Keratinocyte (primary cell): ENCODE measurements at regions not wholly inside any gene's neighbourhood (a gene's known extent, or its start where the extent isn't known, plus 50 kb on each side); places are given as distances from the start of the nearest gene placed in this dataset.

Experiments
- DNase-seq: peaks from one replicate; pipeline ENCODE4 v3.0.0-alpha.2; 2011; ENCODE audit warnings: low read depth, missing footprints, low spot score
- FAIRE-seq: peaks from 2 replicates; lab custom pipeline; 2011; peaks lifted over from hg19 to GRCh38; lab: Jason Lieb, UNC
- H2AFZ ChIP-seq: 2 replicates; pipeline ENCODE4 v1.6.0; 2012; ENCODE audit warnings: low read length, control low read depth, inconsistent platforms; ENCODE audit not compliant: control insufficient read depth
- H3K27ac ChIP-seq: 2 replicates; pipeline ENCODE4 v1.5.1; 2011; ENCODE audit warnings: low read length; ENCODE audit not compliant: control insufficient read depth, insufficient read depth
- H3K27me3 ChIP-seq: 3 replicates; pipeline ENCODE4 v1.6.0; 2011; ENCODE audit warnings: low read length; ENCODE audit not compliant: control insufficient read depth, insufficient read depth; ENCODE audit errors: extremely low read depth
- H3K36me3 ChIP-seq, 2 experiments: 2 replicates in 1 of 2; 3 replicates in 1 of 2; pipeline ENCODE4 v1.5.1; 2011; ENCODE audit warnings: low read length in 2 of 2, mild to moderate bottlenecking in 1 of 2; ENCODE audit not compliant: control insufficient read depth in 2 of 2, insufficient read depth in 2 of 2; ENCODE audit errors: extremely low read depth in 1 of 2
- H3K4me1 ChIP-seq: 3 replicates; pipeline ENCODE4 v1.5.1; 2011; ENCODE audit warnings: low read length; ENCODE audit not compliant: control insufficient read depth, insufficient read depth; ENCODE audit errors: extremely low read depth
- H3K4me2 ChIP-seq: 3 replicates; pipeline ENCODE4 v1.6.0; 2011; ENCODE audit warnings: low read depth, low read length; ENCODE audit not compliant: control insufficient read depth, insufficient read depth; ENCODE audit errors: extremely low read depth
- H3K4me3 ChIP-seq, 3 experiments: fragments of 200-600 bp in 1 of 3; sonication (generic) in 1 of 3; 2 replicates in 2 of 3; 3 replicates in 1 of 3; pipeline ENCODE4 v1.5.1; 2011 to 2016; ENCODE audit warnings: low read length in 3 of 3, mild to moderate bottlenecking in 3 of 3, control low read depth in 2 of 3, inconsistent platforms in 1 of 3, low read depth in 1 of 3, mixed read lengths in 1 of 3, mixed run types in 1 of 3, moderate library complexity in 1 of 3; ENCODE audit not compliant: control insufficient read depth in 2 of 3, insufficient read depth in 2 of 3; ENCODE audit errors: extremely low read depth in 1 of 3
- H3K79me2 ChIP-seq: 2 replicates; pipeline ENCODE4 v1.6.0; 2012; ENCODE audit warnings: low read length; ENCODE audit not compliant: control insufficient read depth, insufficient read depth
- H3K9ac ChIP-seq: 3 replicates; pipeline ENCODE4 v1.6.0; 2011; ENCODE audit warnings: low read length; ENCODE audit not compliant: control insufficient read depth, insufficient read depth; ENCODE audit errors: extremely low read depth
- H3K9me1 ChIP-seq: 3 replicates; pipeline ENCODE4 v1.6.0; 2011; ENCODE audit warnings: low read length; ENCODE audit not compliant: control insufficient read depth, insufficient read depth; ENCODE audit errors: extremely low read depth
- H3K9me3 ChIP-seq: 2 replicates; pipeline ENCODE4 v1.5.1; 2012; ENCODE audit warnings: low read depth, low read length; ENCODE audit not compliant: control insufficient read depth
- H4K20me1 ChIP-seq: 3 replicates; pipeline ENCODE4 v1.6.0; 2011; ENCODE audit warnings: low read length; ENCODE audit not compliant: control insufficient read depth, insufficient read depth; ENCODE audit errors: extremely low read depth
- EZH2 ChIP-seq: IDR thresholded peaks from one replicate; pipeline ENCODE4 v1.6.1; 2012; ENCODE audit warnings: inconsistent platforms, mild to moderate bottlenecking, low read length, moderate library complexity
- dilution Hi-C: fragments of 300-500 bp; cut with MboI; formaldehyde crosslinking; loops from one replicate; pipeline ENCODE4 v1.7.0; 2020; ENCODE audit warnings: low sequenced_read_pairs; ENCODE audit not compliant: extremely low pct_ligation_motif_present
- TF ChIP-seq, protein P1 (sequence below), 3 experiments: IDR thresholded peaks in 1 of 3; conservative IDR thresholded peaks in 1 of 3; optimal IDR thresholded peaks in 1 of 3; 2 replicates in 2 of 3; 3 replicates in 1 of 3; pipeline versions ENCODE3 to v1.5.1; 2011; ENCODE audit warnings: low read length in 3 of 3, mild to moderate bottlenecking in 3 of 3, moderate library complexity in 2 of 3, control low read depth in 1 of 3, inconsistent platforms in 1 of 3; ENCODE audit not compliant: insufficient read depth in 2 of 3; ENCODE audit errors: extremely low read depth in 1 of 3

DNA sequence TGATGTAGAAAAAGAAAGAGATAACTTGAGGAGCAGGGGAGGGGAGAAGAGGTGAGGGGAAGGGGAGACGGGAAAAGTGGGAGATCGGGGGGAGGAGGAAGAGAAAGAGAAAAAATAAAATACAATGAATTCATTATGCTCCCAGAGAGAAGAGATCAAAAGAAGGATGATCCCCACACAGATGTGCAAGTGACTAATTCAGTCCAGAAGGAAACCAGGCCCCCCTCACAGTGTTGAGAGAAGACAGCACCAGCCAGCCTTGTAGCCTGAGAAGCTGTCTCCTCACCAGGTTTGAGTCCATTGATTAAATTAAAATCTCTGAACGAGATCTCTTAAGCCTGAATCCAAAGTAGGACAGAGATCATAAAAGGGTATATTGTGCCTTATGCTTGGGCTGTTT lies 333.7 kb upstream of the NBEA start:
- dilution Hi-C loops: no loop called here
- no peaks in the 10 kb centered on the region for H3K27me3 ChIP-seq
- no peak for FAIRE-seq
- no peak overlapping the region for H3K4me3 ChIP-seq
- H3K9me3 ChIP-seq: no peaks in the 10 kb centered on the region
- no peak overlapping the region for H2AFZ ChIP-seq
- no peak for DNase-seq
- no peaks in the 10 kb centered on the region for H3K9me1 ChIP-seq
- H3K36me3 ChIP-seq: no peaks in the 10 kb centered on the region
- no peak overlapping the region for H3K4me2 ChIP-seq
- no peaks in the 10 kb centered on the region for H4K20me1 ChIP-seq
- no peaks in the 10 kb centered on the region for H3K79me2 ChIP-seq
- no peak overlapping the region for H3K9ac ChIP-seq
- H3K27ac ChIP-seq: no peak overlapping the region
- H3K4me1 ChIP-seq: no peaks in the 10 kb centered on the region
- TF ChIP-seq, protein P1, sequence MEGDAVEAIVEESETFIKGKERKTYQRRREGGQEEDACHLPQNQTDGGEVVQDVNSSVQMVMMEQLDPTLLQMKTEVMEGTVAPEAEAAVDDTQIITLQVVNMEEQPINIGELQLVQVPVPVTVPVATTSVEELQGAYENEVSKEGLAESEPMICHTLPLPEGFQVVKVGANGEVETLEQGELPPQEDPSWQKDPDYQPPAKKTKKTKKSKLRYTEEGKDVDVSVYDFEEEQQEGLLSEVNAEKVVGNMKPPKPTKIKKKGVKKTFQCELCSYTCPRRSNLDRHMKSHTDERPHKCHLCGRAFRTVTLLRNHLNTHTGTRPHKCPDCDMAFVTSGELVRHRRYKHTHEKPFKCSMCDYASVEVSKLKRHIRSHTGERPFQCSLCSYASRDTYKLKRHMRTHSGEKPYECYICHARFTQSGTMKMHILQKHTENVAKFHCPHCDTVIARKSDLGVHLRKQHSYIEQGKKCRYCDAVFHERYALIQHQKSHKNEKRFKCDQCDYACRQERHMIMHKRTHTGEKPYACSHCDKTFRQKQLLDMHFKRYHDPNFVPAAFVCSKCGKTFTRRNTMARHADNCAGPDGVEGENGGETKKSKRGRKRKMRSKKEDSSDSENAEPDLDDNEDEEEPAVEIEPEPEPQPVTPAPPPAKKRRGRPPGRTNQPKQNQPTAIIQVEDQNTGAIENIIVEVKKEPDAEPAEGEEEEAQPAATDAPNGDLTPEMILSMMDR (optimal IDR thresholded peaks at IDR 0.05 in 1 of 3, IDR thresholded peaks at IDR 0.05 in 1 of 3, conservative IDR thresholded peaks at IDR 0.05 in 1 of 3; ENCODE audit: extremely low read depth in 1 of 3, insufficient read depth in 2 of 3, low read length in 3 of 3): no peak
- TF ChIP-seq EZH2: no peak

DNA sequence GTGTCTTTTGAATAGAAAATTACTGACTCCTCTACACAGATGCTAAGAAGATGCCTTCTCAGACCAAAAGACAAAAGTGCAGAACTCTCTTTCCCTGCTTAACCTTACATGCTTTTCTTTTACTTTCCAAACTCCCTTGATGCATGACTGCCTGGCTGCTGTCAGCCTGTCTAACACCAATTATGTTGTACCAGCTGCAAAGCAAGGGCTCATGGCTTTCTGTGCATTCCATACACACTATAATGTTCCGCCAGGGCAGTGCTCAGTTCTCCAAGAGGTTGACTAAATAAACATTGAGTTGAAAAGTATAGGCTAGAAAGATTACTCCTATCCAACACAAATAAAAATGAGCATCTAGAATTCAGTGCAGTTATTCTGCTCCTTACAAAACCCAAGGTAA lies 330.4 kb upstream of the NBEA start:
- no peaks in the 10 kb centered on the region for H3K36me3 ChIP-seq
- dilution Hi-C loops: no loop called here
- H3K4me3 ChIP-seq: no peak overlapping the region
- H3K9me1 ChIP-seq: no peaks in the 10 kb centered on the region
- H3K9ac ChIP-seq: no peak overlapping the region
- TF ChIP-seq, protein P1 (optimal IDR thresholded peaks at IDR 0.05 in 1 of 3, IDR thresholded peaks at IDR 0.05 in 1 of 3, conservative IDR thresholded peaks at IDR 0.05 in 1 of 3; ENCODE audit: extremely low read depth in 1 of 3, insufficient read depth in 2 of 3, low read length in 3 of 3): no peak
- no peak for TF ChIP-seq EZH2
- no peak overlapping the region for H3K4me2 ChIP-seq
- no peak overlapping the region for H2AFZ ChIP-seq
- H3K79me2 ChIP-seq: no peaks in the 10 kb centered on the region
- no peak overlapping the region for H3K27ac ChIP-seq
- no peaks in the 10 kb centered on the region for H3K27me3 ChIP-seq
- FAIRE-seq: no peak
- DNase-seq: no peak
- H3K9me3 ChIP-seq: no peaks in the 10 kb centered on the region
- H3K4me1 ChIP-seq: no peaks in the 10 kb centered on the region
- H4K20me1 ChIP-seq: no peaks in the 10 kb centered on the region
